Activated T-helper 1 cell treated with anti-CD3 and anti-CD28 coated beads, Interleukin-2, amount 50 U/mL, for 16 hours (primary cell): ENCODE measurements at regions not wholly inside any gene's neighbourhood (a gene's known extent, or its start where the extent isn't known, plus 50 kb on each side); places are given as distances from the start of the nearest gene placed in this dataset.
"Not testable (repeated sequence)": the region's sequence is repeated elsewhere in the genome, so short reads cannot be mapped to it uniquely, and the experiment has no call there.

ENCODE experiments used
- DNase-seq, 2 donors: peaks; one replicate each; pipeline ENCODE4 v3.0.0-alpha.2; 2020; ENCODE audit warnings: low read depth in 1 of 2, low spot score in 1 of 2

- no peak for DNase-seq
Measured at GRCh38 chr12:124654666-124655047, 87.2 kb upstream of the NCOR2 start.

- DNase-seq = no peak
Measured at GRCh38 chr12:124653169-124653931, 85.9 kb upstream of the NCOR2 start.

DNA sequence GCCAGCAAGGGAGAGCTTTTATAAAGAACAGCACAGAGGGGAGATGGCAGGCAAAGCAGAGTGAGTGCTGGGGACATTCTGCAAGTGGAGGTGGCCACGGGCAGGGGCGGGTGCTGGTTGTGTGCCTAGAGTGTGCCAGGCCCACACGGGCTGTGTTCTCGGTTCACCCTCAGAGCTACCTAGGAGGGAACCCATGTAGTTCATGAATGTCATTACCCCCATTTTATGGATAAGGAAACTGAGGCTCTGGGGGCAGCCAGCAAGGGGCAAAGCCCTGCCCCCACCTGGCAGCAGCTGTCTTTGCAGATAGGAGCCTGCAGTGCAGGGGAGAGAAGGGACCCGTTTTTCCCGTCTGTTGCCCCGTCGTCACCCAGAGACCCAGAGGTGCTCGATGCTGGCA, 85.2 kb upstream of the NCOR2 start:
- no peak for DNase-seq

DNA sequence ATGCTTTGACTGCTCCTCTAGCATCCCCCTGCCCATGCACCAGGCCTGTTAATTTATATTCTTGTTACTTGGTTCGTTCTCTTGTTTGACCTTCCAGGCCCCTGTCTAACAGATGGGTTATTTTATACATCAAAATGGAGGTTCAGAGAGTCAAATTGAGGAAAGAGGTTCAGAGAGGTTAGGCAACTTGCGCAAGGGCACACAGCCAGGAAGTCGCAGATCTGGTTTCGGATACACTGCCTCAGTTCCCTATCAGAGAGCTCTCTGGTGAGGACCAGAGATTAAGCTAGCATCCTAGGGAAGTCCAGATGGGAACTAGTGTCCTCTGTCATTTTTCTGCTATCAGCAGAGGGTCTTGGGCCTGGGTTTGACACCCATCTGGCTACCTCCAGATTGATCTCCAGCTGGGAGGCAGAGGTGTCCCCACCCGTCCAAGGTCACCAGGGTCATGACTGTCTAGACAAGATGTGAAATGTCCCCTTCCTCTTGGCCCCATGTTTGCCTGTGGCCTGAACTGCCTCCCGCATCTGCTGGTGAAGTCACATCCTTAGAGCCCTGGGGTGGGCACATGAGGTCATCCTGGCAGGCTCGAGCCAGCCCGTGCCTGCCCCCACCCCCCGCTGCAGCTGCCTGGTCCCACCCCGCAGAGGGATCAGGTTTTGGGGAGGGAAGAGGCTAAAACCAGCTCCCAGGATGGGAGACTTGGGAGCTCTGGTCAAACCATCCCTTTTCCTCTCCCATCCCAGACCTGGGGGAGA, 84.3 kb upstream of the NCOR2 start:
- DNase-seq = no peak

DNA sequence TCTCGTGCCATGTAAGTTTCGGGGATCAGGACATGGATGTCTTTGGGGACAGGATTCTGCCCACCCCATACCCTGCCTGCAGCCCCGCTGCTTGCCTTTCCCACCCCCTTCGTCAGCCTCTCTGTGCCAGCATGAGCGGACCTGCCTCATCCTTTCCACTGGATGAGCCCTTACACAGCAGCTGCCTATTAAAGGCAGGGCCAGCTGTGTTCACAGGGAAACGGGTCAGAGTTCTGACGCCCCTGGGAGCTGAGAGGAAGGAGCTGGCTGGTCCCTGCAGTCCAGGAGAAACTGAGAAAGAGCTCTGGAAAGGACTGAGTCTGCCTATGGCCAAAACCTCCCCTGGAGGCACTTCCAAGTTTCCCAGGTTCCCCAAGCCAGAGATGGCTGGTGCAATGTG, 83.5 kb upstream of the NCOR2 start:
- DNase-seq = no peak

- DNase-seq = no peak
Measured at GRCh38 chr12:124648710-124649384, 81.4 kb upstream of the NCOR2 start.

DNA sequence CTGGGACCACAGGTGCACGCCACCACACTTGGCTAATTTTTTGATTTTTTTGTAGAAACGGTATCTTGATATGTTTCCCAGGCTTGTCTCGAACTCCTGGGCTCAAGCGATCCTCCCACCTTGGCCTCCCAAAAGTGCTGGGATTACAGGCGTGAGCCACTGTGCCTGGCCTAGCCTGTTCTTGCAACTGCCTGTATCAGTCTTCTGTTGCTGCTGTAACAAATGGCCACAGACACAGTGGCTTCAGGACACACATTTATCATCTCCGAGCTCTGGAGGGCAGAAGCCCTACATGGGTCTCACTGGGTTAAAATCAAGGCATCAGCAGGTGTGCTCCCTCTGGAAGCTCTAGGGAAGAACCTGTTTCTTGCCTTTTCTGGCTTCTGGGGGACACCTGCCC, 79.9 kb upstream of the NCOR2 start:
- DNase-seq = no peak

GRCh38 chr12:124646385-124647230, 79.2 kb upstream of the NCOR2 start:
- peak in 1 of 2 donors; percentile 13 for DNase-seq

- no peak for DNase-seq
Measured at GRCh38 chr12:124645530-124646244, 78.3 kb upstream of the NCOR2 start.

GRCh38 chr12:124643768-124644167, 76.4 kb upstream of the NCOR2 start:
- DNase-seq = not testable (repeated sequence)

GRCh38 chr12:124642105-124642504, 74.7 kb upstream of the NCOR2 start:
- DNase-seq = no peak

- DNase-seq = no peak
Measured at GRCh38 chr12:124641591-124641990, 74.2 kb upstream of the NCOR2 start.

DNA sequence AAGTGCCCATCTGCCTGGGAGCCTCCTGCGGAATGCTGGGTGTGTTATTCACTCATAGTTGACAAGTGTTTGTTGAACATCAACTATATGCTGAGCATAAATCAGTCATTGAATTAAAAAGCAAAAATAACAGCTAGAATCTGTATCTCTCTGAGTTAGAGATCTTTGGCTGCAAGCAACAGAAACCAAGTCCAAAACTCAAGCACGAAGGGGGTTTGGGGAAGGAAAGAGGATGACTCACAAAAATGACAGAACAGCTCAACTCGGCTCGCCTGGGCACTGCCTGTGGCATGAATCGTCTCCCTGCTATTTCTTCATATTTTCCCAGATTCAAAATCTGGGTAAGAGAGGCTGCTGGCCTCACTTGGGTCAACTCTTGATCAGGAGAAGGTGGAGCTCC, 72.6 kb upstream of the NCOR2 start:
- DNase-seq = no peak

- DNase-seq = no peak
Measured at GRCh38 chr12:124639122-124639806, 71.9 kb upstream of the NCOR2 start.

DNA sequence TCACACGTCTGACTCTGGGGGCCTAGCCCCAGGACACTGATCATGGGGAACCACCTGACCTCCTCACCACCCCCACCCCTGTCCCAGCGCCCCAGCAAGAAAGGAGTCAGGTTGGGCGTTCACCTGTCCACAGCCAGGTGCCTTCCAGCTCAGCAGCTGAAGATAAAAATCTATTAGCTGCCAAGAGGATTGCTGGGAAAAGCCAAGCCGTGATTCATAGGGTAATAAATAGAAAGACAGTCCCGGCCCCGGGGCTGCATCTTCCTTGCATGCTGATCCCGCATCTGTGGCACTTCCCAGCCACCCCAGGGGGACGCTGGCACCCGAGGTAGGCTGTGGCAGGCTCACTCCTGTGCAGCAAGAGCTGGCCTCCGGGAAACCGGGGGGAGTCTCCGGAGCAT, 70.2 kb upstream of the NCOR2 start:
- DNase-seq = no peak

- DNase-seq = no peak
Measured at GRCh38 chr12:124637163-124637562, 69.8 kb upstream of the NCOR2 start.

GRCh38 chr12:124636138-124636978, 68.9 kb upstream of the NCOR2 start:
- no peak for DNase-seq

GRCh38 chr12:124635316-124635715, 67.9 kb upstream of the NCOR2 start:
- no peak for DNase-seq
